SK-N-SH (cell line): ENCODE measurements at regions not wholly inside any gene's neighbourhood (a gene's known extent, or its start where the extent isn't known, plus 50 kb on each side); places are given as distances from the start of the nearest gene placed in this dataset.

ENCODE experiments used
- CTCF ChIA-PET: fragments of 300-600, 350-600 bp; formaldehyde crosslinking; extraction: SDS; loops from one replicate; lab custom pipeline; 2021; lab: Yijun Ruan, JAX
- POLR2A ChIA-PET: fragments of 350-600 bp; sonication (Branson Sonifier 250); formaldehyde crosslinking; extraction: SDS; loops from one replicate; lab custom pipeline; 2020; ENCODE audit warnings: antibody characterized with exemption, inconsistent platforms; lab: Yijun Ruan, JAX
- DNase-seq: peaks from one replicate; pipeline ENCODE4 v3.0.0; 2012
- H2AFZ ChIP-seq: fragments of 200-600 bp; sonication (generic); 2 replicates; pipeline ENCODE4 v1.8.1; 2016; ENCODE audit warnings: antibody characterized with exemption, mild to moderate bottlenecking, low read depth
- H3F3A ChIP-seq: fragments of 200-600 bp; sonication (generic); replicated peaks from 2 replicates; pipeline ENCODE3; 2016; ENCODE audit warnings: antibody characterized with exemption, mild to moderate bottlenecking; ENCODE audit not compliant: insufficient read depth
- H3K27ac ChIP-seq, 2 experiments: fragments of 200-500 bp in 1 of 2; fragments of 200-600 bp in 1 of 2; sonication (Bioruptor generic) in 1 of 2; sonication (generic), shearing (Covaris generic) in 1 of 2; 2 replicates each; pipeline versions ENCODE4 v1.5.1 to v1.6.1; 2014 to 2016; ENCODE audit warnings: low read depth in 2 of 2, inconsistent platforms in 1 of 2, low read length in 1 of 2, mild to moderate bottlenecking in 1 of 2, mixed read lengths in 1 of 2
- H3K27me3 ChIP-seq: fragments of 200-600 bp; sonication (generic), shearing (Covaris generic); 2 replicates; pipeline ENCODE4 v1.6.1; 2016; ENCODE audit warnings: mixed run types; ENCODE audit not compliant: insufficient read depth
- H3K36me3 ChIP-seq, 2 experiments: fragments of 200-500 bp in 1 of 2; fragments of 200-600 bp in 1 of 2; sonication (Bioruptor generic) in 1 of 2; sonication (generic) in 1 of 2; replicated peaks in 1 of 2; 2 replicates each; pipeline versions ENCODE3 to v1.5.1; 2014 to 2016; ENCODE audit warnings: low read length in 1 of 2, mild to moderate bottlenecking in 1 of 2; ENCODE audit not compliant: insufficient read depth in 2 of 2, control insufficient read depth in 1 of 2
- H3K4me1 ChIP-seq, 2 experiments: fragments of 200-500 bp in 1 of 2; fragments of 200-600 bp in 1 of 2; sonication (Bioruptor generic) in 1 of 2; sonication (generic), shearing (Covaris generic) in 1 of 2; 2 replicates each; pipeline versions ENCODE4 v1.5.1 to v1.6.1; 2014 to 2016; ENCODE audit warnings: low read depth in 1 of 2, low read length in 1 of 2, mixed run types in 1 of 2; ENCODE audit not compliant: insufficient read depth in 2 of 2, control insufficient read depth in 1 of 2
- H3K4me2 ChIP-seq: fragments of 200-600 bp; sonication (generic), shearing (Covaris generic); 2 replicates; pipeline ENCODE4 v1.6.1; 2017; ENCODE audit warnings: mixed run types
- H3K4me3 ChIP-seq, 2 experiments: fragments of 200-500 bp in 1 of 2; fragments of 200-600 bp in 1 of 2; sonication (Bioruptor generic) in 1 of 2; sonication (generic), shearing (Covaris generic) in 1 of 2; 2 replicates each; pipeline versions ENCODE4 v1.5.1 to v1.8.1; 2014 to 2016; ENCODE audit warnings: low read depth in 2 of 2, inconsistent platforms in 1 of 2, low read length in 1 of 2, mild to moderate bottlenecking in 1 of 2, mixed read lengths in 1 of 2, moderate library complexity in 1 of 2
- H3K79me2 ChIP-seq: fragments of 200-600 bp; sonication (generic); 2 replicates; pipeline ENCODE4 v1.8.1; 2017; ENCODE audit warnings: mild to moderate bottlenecking; ENCODE audit not compliant: insufficient read depth
- H3K9ac ChIP-seq: fragments of 200-600 bp; sonication (generic); 2 replicates; pipeline ENCODE4 v1.6.1; 2017; ENCODE audit warnings: mixed run types
- H3K9me2 ChIP-seq: fragments of 200-600 bp; sonication (generic); 2 replicates; pipeline ENCODE4 v1.6.1; 2017; ENCODE audit warnings: mixed run types
- H3K9me3 ChIP-seq: fragments of 200-600 bp; sonication (generic); 2 replicates; pipeline ENCODE4 v1.6.1; 2017; ENCODE audit warnings: mixed run types, mild to moderate bottlenecking, moderate library complexity
- H4K20me1 ChIP-seq: fragments of 200-600 bp; sonication (generic); 2 replicates; pipeline ENCODE4 v1.6.1; 2017; ENCODE audit warnings: mild to moderate bottlenecking, mixed run types; ENCODE audit not compliant: insufficient read depth
- ELF1 ChIP-seq: IDR thresholded peaks from 2 replicates; pipeline ENCODE4 v1.4.0; 2012
- FOXM1 ChIP-seq: IDR thresholded peaks from 2 replicates; pipeline ENCODE4 v1.4.0; 2012; ENCODE audit warnings: low read depth, mild to moderate bottlenecking
- GABPA ChIP-seq: IDR thresholded peaks from 2 replicates; pipeline ENCODE4 v1.4.0; 2012; ENCODE audit warnings: low read depth, mild to moderate bottlenecking
- MAX ChIP-seq: IDR thresholded peaks from 2 replicates; pipeline ENCODE4 v1.4.0; 2012; ENCODE audit warnings: low read depth
- NFIC ChIP-seq: IDR thresholded peaks from 2 replicates; pipeline ENCODE4 v1.4.0; 2012; ENCODE audit warnings: borderline replicate concordance
- POLR2AphosphoS5 ChIP-seq: IDR thresholded peaks from 2 replicates; pipeline ENCODE4 v1.6.1; 2012; ENCODE audit warnings: low read depth, low read length
- RCOR1 ChIP-seq: fragments of 150-350 bp; IDR thresholded peaks from 2 replicates; pipeline ENCODE4 v1.6.1; 2017; ENCODE audit warnings: antibody characterized with exemption, low read length
- RFX5 ChIP-seq: IDR thresholded peaks from 2 replicates; pipeline ENCODE4 v1.6.1; 2012; ENCODE audit warnings: mild to moderate bottlenecking, improper control_type of control experiment, low read length
- SIN3A ChIP-seq: IDR thresholded peaks from 2 replicates; pipeline ENCODE4 v1.6.1; 2012; ENCODE audit warnings: low read depth, mild to moderate bottlenecking, low read length, moderate library complexity, borderline replicate concordance
- USF2 ChIP-seq: fragments of 150-350 bp; IDR thresholded peaks from 2 replicates; pipeline ENCODE4 v1.6.1; 2017; ENCODE audit warnings: antibody characterized with exemption, low read length, low read depth, borderline replicate concordance
- ZBTB33 ChIP-seq: IDR thresholded peaks from 2 replicates; pipeline ENCODE4 v1.4.0; 2012; ENCODE audit warnings: low read depth, borderline replicate concordance
- WGBS: methylation state at CpG from one replicate; pipeline ENCODE4 v1.1.6; 2017; ENCODE audit warnings: low lambda C conversion rate; 5-methylcytosine and 5-hydroxymethylcytosine counted together

GRCh38 chr5:84667576-84667975 is 282.9 kb upstream of the EDIL3 start:
- no peak overlapping the region for H3K4me2 ChIP-seq
- H3F3A ChIP-seq, result no peaks in the 10 kb centered on the region
- no peaks in the 10 kb centered on the region for H3K79me2 ChIP-seq
- no peak overlapping the region for H3K9ac ChIP-seq
- ChIA-PET POLR2A (no interaction called here), CTCF (no interaction called here)
- H3K9me2 ChIP-seq, result no peaks in the 10 kb centered on the region
- H3K4me3 ChIP-seq, result no peak overlapping the region
- DNase-seq, result no peak
- H3K4me1 ChIP-seq, result no peaks in the 10 kb centered on the region
- H4K20me1 ChIP-seq, result no peaks in the 10 kb centered on the region
- H3K36me3 ChIP-seq, result no peaks in the 10 kb centered on the region
- H3K27me3 ChIP-seq, result no peaks in the 10 kb centered on the region; the same call in 1 of the 2 replicates
- no peaks in the 10 kb centered on the region for H3K9me3 ChIP-seq
- no peak overlapping the region for H3K27ac ChIP-seq
- TF ChIP-seq ZBTB33, result no peak
- TF ChIP-seq, all 33 proteins: peak for 0
- WGBS, result 56% methylated on average over 3 of the region's 3 CpGs
- H2AFZ ChIP-seq, result no peak overlapping the region

- Histone ChIP-seq H3K36me3 (no peaks in the 10 kb centered on the region), H3K9me2 (no peaks in the 10 kb centered on the region), H3K4me1 (no peaks in the 10 kb centered on the region), H2AFZ (no peak overlapping the region), H3K9ac (no peak overlapping the region), H3K9me3 (no peaks in the 10 kb centered on the region; the same call in 1 of the 2 replicates), H3F3A (no peaks in the 10 kb centered on the region), H3K4me2 (no peak overlapping the region), H3K79me2 (no peaks in the 10 kb centered on the region), H3K27ac (no peak overlapping the region), H4K20me1 (no peaks in the 10 kb centered on the region), H3K4me3 (no peak overlapping the region), H3K27me3 (peaks cover 15% of the 10 kb centered on the region)
- POLR2A ChIA-PET, result no interaction called here
- DNase-seq, result no peak
- WGBS, result 12% methylated on average over 1 of the region's 1 CpG
- CTCF ChIA-PET, result no interaction called here
- TF ChIP-seq SIN3A (no peak), RFX5 (no peak), ELF1 (no peak), POLR2AphosphoS5 (no peak), GABPA (no peak), MAX (no peak), USF2 (no peak), FOXM1 (no peak), RCOR1 (no peak), NFIC (no peak)
Measured at GRCh38 chr5:84650429-84650828, 265.7 kb upstream of the EDIL3 start.
